BE2C (cell line): ENCODE measurements at regions not wholly inside any gene's neighbourhood (a gene's known extent, or its start where the extent isn't known, plus 50 kb on each side); places are given as distances from the start of the nearest gene placed in this dataset.

Experiments used
- DNase-seq: peaks from one replicate; pipeline ENCODE4 v3.0.0-alpha.2; 2020
- H3K27me3 ChIP-seq: fragments of 250-450 bp; sonication (Bioruptor Pico); 2 replicates; pipeline ENCODE4 v1.5.1; 2020; ENCODE audit warnings: mild to moderate bottlenecking
- H3K36me3 ChIP-seq: fragments of 250-450 bp; sonication (Bioruptor Pico); 2 replicates; pipeline ENCODE4 v1.5.1; 2020; ENCODE audit warnings: mild to moderate bottlenecking
- H3K4me1 ChIP-seq: fragments of 250-450 bp; sonication (Bioruptor Pico); 2 replicates; pipeline ENCODE4 v1.5.1; 2020
- H3K4me3 ChIP-seq: 2 replicates; pipeline ENCODE4 v1.5.1; 2011; ENCODE audit warnings: low read depth, low read length
- H3K9me3 ChIP-seq: fragments of 250-450 bp; sonication (Bioruptor Pico); 2 replicates; pipeline ENCODE4 v1.5.1; 2020
- TF ChIP-seq, protein P1 (sequence below): IDR thresholded peaks from 2 replicates; pipeline ENCODE4 v1.5.1; 2012; ENCODE audit warnings: mild to moderate bottlenecking, low read depth, low read length

DNA sequence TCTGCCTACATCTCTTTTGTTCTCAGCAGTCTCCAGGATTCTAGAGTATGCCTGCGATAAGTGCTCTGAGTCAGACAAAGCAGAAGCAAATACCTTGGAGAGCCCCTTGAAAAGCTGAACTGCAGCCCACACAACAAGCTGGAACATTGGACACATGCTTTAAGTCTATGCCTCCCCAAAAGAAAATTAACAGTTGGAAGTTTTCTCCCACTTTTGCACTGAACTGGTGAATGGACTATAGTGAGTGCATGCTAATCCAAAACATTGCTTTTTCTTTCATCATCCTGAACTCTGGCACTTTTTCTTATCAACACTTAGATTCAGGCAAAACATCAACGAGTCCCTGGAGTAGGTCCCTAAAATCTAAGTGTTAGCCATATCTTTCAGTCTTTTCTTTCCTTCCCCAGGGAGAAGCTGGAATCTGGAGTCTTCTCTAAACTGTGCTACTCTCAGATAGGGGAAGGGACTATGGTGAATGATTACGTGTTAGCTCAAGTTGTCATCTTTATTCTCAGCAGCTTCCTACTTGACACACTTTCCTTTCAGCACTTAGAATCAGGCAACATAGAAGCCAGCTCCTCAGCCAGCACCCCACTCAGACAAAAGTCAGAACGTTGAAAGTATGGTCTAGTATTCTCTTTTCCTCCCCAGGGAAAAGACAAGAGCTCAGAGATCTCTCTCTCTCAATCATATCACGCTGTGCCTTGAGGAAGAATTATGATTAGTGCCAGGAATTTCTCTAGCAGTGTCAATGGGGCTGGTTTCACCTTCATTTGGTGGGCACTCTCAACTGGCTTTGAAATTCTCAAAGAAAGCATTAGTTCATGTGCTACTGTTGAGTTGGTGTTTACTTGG, 811.0 kb upstream of the GJE1 start:
- TF ChIP-seq, protein P1, sequence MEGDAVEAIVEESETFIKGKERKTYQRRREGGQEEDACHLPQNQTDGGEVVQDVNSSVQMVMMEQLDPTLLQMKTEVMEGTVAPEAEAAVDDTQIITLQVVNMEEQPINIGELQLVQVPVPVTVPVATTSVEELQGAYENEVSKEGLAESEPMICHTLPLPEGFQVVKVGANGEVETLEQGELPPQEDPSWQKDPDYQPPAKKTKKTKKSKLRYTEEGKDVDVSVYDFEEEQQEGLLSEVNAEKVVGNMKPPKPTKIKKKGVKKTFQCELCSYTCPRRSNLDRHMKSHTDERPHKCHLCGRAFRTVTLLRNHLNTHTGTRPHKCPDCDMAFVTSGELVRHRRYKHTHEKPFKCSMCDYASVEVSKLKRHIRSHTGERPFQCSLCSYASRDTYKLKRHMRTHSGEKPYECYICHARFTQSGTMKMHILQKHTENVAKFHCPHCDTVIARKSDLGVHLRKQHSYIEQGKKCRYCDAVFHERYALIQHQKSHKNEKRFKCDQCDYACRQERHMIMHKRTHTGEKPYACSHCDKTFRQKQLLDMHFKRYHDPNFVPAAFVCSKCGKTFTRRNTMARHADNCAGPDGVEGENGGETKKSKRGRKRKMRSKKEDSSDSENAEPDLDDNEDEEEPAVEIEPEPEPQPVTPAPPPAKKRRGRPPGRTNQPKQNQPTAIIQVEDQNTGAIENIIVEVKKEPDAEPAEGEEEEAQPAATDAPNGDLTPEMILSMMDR: no peak
- H3K27me3 ChIP-seq: no peaks in the 10 kb centered on the region
- H3K4me1 ChIP-seq: no peaks in the 10 kb centered on the region
- no peak overlapping the region for H3K4me3 ChIP-seq
- H3K9me3 ChIP-seq: no peaks in the 10 kb centered on the region
- no peak for DNase-seq
- H3K36me3 ChIP-seq: no peaks in the 10 kb centered on the region

DNA sequence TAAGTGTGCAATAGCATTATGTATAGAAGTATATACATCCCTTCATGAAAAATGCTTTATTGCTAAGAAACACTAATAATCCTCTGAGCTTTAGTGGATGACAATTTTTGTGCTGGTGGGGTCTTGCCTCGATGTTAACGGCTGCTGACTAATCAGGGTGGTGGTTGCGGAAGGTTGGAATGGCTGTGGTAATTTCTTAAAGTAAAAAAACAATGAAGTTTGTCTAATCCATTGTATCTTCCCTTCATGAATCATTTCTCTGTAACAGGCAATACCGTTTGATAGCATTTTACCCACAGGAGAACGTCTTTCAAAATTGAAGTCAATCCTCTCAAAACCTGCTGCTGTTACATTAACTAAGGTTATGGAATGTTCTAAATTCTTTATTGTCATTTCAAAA, 816.5 kb upstream of the GJE1 start:
- Histone ChIP-seq H3K9me3 (no peaks in the 10 kb centered on the region), H3K4me1 (no peaks in the 10 kb centered on the region), H3K27me3 (no peaks in the 10 kb centered on the region), H3K36me3 (no peaks in the 10 kb centered on the region), H3K4me3 (no peak overlapping the region)
- no peak for DNase-seq
- TF ChIP-seq, protein P1: no peak

DNA sequence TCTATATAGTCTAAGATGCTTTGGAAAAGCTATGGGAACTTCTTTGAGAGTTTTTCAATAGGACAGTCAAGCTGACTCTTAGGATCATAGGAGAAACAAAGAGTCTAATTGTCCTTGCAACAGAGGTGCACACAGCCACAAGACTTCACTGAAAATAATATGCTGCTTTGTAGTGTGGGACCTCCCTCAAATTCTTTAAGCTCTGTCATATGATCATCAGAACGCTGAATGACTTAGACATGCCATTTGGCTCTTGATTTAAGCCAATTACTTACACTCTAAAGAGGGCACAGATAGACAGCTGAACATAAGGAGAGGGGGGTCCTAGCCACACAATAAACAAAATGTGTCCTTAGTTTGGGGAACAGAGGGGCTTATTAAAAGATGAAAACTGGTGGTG, 818.7 kb upstream of the GJE1 start:
- Histone ChIP-seq H3K27me3 (no peaks in the 10 kb centered on the region), H3K9me3 (no peaks in the 10 kb centered on the region), H3K4me3 (no peak overlapping the region), H3K4me1 (no peaks in the 10 kb centered on the region), H3K36me3 (no peaks in the 10 kb centered on the region)
- TF ChIP-seq, protein P1: no peak
- DNase-seq: no peak

DNA sequence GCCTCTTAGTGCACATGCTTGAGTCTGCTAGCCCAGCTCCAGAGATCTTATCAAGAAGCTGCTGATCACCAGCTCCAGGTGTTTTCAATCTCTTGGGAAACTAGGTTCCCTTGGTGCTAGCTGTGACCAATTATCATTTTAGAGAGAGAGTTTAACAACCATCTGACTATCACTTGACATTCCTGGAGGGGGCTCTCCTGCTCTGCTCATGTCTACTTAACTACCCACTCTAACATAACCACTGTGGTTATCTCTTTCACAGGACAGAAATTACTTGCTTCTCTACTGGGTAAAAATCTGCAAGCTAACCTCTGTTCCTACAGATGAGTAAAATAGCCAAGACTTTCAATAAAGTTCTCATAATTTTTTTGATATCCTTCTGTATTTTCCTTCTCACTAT, 823.4 kb upstream of the GJE1 start:
- no peak for DNase-seq
- H3K4me1 ChIP-seq: no peaks in the 10 kb centered on the region
- TF ChIP-seq, protein P1: no peak
- H3K27me3 ChIP-seq: no peaks in the 10 kb centered on the region
- no peak overlapping the region for H3K4me3 ChIP-seq
- no peaks in the 10 kb centered on the region for H3K9me3 ChIP-seq
- no peaks in the 10 kb centered on the region for H3K36me3 ChIP-seq

DNA sequence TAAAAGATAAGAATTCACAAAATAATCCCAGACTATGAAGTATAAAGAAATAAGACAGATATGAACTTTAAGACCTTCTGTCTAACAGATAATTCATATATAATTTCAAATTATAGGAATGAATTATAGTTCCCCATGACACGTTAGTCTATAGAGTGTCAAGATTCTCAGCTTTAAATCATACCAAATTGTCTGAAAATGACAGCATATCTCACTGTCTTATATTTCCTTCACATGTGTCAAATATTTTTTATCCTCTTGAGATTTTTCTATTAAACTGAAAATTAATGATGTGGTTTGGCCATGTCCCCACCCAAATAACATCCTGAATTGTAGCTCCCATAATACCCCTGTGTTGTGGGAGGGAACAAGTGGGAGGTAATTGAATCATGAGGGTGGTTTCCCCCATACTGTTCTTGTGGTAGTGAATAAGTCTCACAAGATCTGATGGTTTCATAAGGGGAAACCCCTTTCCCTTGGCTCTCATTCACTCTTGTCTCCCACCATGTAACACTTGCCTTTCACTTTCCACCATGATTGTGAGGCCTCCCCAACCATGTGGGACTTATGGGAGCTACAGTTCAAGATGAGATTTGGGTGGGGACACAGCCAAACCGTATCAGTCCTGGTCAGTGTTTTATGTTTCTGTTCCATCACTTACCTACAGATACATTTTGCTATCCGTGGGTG, 825.3 kb upstream of the GJE1 start:
- DNase-seq: no peak
- Histone ChIP-seq H3K4me1 (no peaks in the 10 kb centered on the region), H3K9me3 (no peaks in the 10 kb centered on the region), H3K4me3 (no peak overlapping the region), H3K27me3 (no peaks in the 10 kb centered on the region), H3K36me3 (no peaks in the 10 kb centered on the region)
- TF ChIP-seq, protein P1: no peak

GRCh38 chr6:141303907-141304306, 828.8 kb upstream of the GJE1 start:
- Histone ChIP-seq H3K36me3 (no peaks in the 10 kb centered on the region), H3K9me3 (no peaks in the 10 kb centered on the region), H3K4me1 (no peaks in the 10 kb centered on the region), H3K27me3 (no peaks in the 10 kb centered on the region), H3K4me3 (no peak overlapping the region)
- TF ChIP-seq, protein P1: no peak
- DNase-seq: no peak
